Omental fat pad (tissue), 3 donors: ENCODE measurements at regions not wholly inside any gene's neighbourhood (a gene's known extent, or its start where the extent isn't known, plus 50 kb on each side); places are given as distances from the start of the nearest gene placed in this dataset.

Experiments
- ATAC-seq: fragments of 150-250 bp; one replicate; pipeline ENCODE4 v1.9.1; 2016; ENCODE audit warnings: mild to moderate bottlenecking, moderate library complexity; ENCODE audit not compliant: low FRiP score
- DNase-seq: peaks from one replicate; pipeline ENCODE4 v3.0.0-alpha.2; 2019; ENCODE audit warnings: low spot score
- TF ChIP-seq, protein P1 (sequence below), 3 donors: fragments of 450-650 bp; IDR thresholded peaks; one replicate each; pipeline ENCODE4 v1.5.1; 2016 to 2017; ENCODE audit warnings: antibody characterized with exemption in 3 of 3, mild to moderate bottlenecking in 3 of 3, moderate library complexity in 2 of 3

DNA sequence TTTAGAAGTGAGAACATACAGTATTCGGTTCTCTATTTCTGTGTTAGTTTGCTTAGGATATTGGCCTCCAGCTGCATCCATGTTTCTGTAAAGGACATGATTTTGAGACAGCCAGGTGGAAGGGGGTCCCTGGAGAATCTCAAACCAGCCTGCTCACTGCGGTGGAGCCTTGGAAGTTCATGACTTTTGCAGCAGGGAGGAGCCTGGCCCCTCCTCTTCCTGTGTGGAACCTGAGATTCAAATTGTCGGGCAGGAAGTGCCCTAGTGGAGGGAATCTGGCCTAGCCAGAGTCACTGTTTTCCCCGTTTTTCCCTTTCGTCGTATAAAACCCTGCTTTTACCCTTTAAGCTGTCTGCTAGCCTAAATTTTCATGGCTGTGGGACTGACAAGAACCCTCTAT is 762.6 kb downstream of the PCDH18 start:
- DNase-seq (no peak), ATAC-seq (no peak)
- TF ChIP-seq, protein P1, sequence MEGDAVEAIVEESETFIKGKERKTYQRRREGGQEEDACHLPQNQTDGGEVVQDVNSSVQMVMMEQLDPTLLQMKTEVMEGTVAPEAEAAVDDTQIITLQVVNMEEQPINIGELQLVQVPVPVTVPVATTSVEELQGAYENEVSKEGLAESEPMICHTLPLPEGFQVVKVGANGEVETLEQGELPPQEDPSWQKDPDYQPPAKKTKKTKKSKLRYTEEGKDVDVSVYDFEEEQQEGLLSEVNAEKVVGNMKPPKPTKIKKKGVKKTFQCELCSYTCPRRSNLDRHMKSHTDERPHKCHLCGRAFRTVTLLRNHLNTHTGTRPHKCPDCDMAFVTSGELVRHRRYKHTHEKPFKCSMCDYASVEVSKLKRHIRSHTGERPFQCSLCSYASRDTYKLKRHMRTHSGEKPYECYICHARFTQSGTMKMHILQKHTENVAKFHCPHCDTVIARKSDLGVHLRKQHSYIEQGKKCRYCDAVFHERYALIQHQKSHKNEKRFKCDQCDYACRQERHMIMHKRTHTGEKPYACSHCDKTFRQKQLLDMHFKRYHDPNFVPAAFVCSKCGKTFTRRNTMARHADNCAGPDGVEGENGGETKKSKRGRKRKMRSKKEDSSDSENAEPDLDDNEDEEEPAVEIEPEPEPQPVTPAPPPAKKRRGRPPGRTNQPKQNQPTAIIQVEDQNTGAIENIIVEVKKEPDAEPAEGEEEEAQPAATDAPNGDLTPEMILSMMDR (IDR thresholded peaks at IDR 0.05): no peak

DNA sequence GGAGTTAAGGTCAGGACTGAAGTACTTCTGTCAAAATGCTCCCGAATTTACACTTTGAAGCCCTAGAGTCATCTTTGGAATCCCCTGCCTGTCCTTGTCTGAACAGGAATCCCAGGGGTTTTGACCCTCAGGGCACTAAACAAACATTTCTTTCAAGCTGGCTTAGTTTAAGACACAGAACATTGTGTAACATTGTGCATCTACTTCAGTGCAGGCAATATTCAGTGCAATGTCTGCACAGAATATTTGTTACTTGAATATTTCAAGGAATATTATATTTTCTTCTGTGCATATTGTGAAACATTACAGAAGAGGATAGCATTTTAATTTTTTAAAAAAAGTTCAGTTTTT is 763.4 kb downstream of the PCDH18 start:
- DNase-seq (no peak), ATAC-seq (no peak)
- TF ChIP-seq, protein P1 (IDR thresholded peaks at IDR 0.05): no peak

DNA sequence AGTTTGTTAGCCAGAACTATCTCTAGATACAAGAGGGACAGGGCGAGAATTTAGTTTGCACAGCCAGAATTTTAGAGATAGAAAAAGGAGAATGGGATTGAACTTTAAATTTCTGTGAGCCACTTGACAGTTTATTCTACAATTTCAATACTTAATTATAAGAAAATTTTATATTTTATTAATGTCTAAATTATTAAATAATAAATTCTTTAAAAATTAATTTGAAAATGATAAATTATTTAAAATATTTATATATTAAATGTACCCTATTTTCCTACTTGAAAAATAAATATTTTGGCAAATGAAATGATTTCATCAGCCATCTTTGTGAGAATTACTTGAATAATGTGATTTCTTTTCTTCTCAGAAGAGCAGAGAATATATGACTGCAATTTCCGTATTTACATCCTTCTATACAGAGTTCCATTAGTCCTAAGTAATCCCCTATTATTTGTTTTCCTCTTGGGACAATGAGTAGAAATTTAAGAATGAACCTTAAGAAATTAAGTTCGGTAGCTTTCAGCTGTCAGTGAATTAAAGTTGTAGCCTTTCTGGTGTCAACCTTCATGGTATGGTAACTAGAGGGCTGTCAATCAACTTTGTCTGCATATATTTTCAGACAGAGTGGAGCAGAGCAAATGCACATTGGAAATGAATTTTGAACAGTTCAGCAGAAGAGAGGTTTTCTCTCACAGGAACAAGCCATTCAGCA is 763.9 kb downstream of the PCDH18 start:
- DNase-seq: no peak
- no peak for ATAC-seq
- TF ChIP-seq, protein P1 (IDR thresholded peaks at IDR 0.05): no peak

- ATAC-seq: no peak
- TF ChIP-seq, protein P1 (IDR thresholded peaks at IDR 0.05): no peak
- no peak for DNase-seq
Measured at GRCh38 chr4:136763919-136764318, 768.4 kb downstream of the PCDH18 start.

GRCh38 chr4:136755531-136755916 is 776.8 kb downstream of the PCDH18 start:
- ATAC-seq: no peak
- no peak for DNase-seq
- TF ChIP-seq, protein P1 (IDR thresholded peaks at IDR 0.05): no peak

DNA sequence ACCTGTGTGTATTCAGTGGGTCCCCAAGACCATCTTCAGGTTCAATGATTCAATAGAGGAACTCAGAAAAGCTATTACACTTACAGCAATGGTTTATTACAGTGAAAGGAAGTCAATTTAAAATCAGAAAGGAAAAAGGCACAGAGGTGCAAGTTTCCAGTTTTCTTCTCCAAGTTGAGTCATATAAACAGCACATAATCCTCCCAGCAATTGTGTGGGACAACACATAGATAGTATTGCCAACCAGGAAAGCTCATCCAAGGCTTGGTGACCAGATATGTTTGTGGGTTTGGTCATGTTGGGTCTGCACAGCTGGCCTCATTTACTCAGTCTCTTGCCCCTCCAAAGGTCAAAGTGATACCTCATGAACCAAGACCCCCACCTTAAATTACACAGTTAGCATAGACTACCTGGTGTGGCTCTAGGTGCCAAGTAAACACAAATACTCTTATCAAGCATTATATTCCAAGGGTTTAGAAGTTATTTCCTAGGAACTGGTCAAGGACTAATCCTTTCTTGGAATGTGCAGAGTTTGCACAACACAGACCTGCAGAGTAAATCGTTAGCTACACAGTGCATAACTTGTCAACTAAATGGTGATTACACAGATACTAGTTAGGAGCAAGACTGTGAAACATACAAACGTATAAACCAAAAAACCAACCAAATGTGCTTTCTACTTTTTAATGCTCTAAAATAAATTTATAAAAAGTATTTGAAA is 777.3 kb downstream of the PCDH18 start:
- TF ChIP-seq, protein P1 (IDR thresholded peaks at IDR 0.05): no peak
- ATAC-seq: no peak
- no peak for DNase-seq

GRCh38 chr4:136751556-136751955 is 780.7 kb downstream of the PCDH18 start:
- DNase-seq (no peak), ATAC-seq (no peak)
- TF ChIP-seq, protein P1 (IDR thresholded peaks at IDR 0.05): no peak
